ENCODE measurements at regions not wholly inside any gene's neighbourhood (a gene's known extent, or its start where the extent isn't known, plus 50 kb on each side); places are given as distances from the start of the nearest gene placed in this dataset.
"Not testable (repeated sequence)": the region's sequence is repeated elsewhere in the genome, so short reads cannot be mapped to it uniquely, and the experiment has no call there.

GRCh38 chr12:24510581-24511125 lies 438.2 kb downstream of the BCAT1 start:
- H3K9me3 Mint-ChIP-seq: no peaks in the 10 kb centered on the region
- H3K4me1 Mint-ChIP-seq: no peaks in the 10 kb centered on the region
- DNase-seq (ENCODE audit: low spot score in 2 of 2): no peak
- H3K36me3 Mint-ChIP-seq: no peaks in the 10 kb centered on the region
- no peak overlapping the region for H3K27ac Mint-ChIP-seq
- no peak overlapping the region for H3K4me3 Mint-ChIP-seq
- no peak for ATAC-seq

DNA sequence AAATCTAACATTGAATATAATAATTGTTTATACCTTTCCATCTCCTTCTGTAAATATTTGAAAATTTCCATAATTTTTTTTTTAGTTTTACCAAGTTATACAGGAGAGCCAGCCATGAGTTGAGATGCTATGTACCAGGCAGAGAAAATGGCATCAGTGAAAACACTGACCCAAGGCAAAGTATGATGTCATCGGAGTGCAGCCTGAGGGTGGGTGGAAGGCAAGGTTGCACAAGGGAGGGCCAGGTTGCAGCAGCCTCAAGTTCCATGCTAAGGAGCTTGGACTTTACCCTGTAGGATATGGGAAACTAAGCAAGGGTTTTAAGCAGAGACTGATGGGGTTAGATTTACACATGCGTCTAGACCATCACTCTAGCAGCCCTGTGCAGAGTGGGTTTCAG lies 441.1 kb downstream of the BCAT1 start:
- ATAC-seq (no peak), DNase-seq (ENCODE audit: low spot score in 2 of 2) (no peak)
- H3K4me3 Mint-ChIP-seq: no peak overlapping the region
- H3K4me1 Mint-ChIP-seq: no peaks in the 10 kb centered on the region
- H3K27ac Mint-ChIP-seq: no peak overlapping the region
- no peaks in the 10 kb centered on the region for H3K36me3 Mint-ChIP-seq
- no peaks in the 10 kb centered on the region for H3K9me3 Mint-ChIP-seq

DNA sequence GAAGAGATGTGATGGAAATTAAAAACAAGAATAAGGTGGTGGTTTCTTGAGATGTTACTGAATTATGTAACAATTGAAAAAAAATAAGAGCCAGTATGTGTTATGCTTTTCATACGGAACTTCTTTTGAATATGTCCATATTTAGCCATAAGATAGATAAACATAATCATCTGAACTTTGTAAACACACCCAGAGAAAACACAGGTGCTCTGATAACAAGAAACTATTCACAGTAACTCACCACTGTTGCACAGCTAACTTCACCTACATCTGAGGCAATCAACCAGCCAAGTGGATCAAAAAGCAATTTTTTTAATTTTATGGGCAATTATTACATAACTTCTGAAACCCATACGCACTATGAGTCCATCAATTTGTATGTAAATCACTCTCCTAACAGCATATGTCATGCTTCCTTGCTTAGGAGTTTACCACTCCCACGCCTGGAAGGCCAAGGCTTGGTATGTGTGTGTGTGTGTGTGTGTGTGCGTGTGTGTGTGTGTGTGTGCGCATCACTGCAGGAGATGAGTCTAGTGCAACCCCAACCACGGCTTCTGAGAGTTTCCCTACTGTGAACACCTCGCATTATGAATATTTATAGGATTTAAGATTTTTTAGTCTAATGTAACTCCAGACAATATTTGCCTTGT lies 443.4 kb downstream of the BCAT1 start:
- Mint-ChIP-seq H3K36me3 (no peaks in the 10 kb centered on the region), H3K9me3 (no peaks in the 10 kb centered on the region), H3K4me3 (no peak overlapping the region), H3K27ac (no peak overlapping the region), H3K4me1 (no peaks in the 10 kb centered on the region)
- no peak for DNase-seq (ENCODE audit: low spot score in 2 of 2)
- no peak for ATAC-seq

- not testable (repeated sequence) for H3K36me3 Mint-ChIP-seq; H3K9me3 Mint-ChIP-seq; DNase-seq (ENCODE audit: low spot score in 2 of 2); H3K4me1 Mint-ChIP-seq; H3K4me3 Mint-ChIP-seq; ATAC-seq; H3K27ac Mint-ChIP-seq
These were observed 445.4 kb downstream of the BCAT1 start for GRCh38 chr12:24503477-24503876.

GRCh38 chr12:24500831-24501230 lies 448.1 kb downstream of the BCAT1 start:
- no peak overlapping the region for H3K27ac Mint-ChIP-seq
- no peak overlapping the region for H3K4me3 Mint-ChIP-seq
- H3K4me1 Mint-ChIP-seq: no peaks in the 10 kb centered on the region
- no peaks in the 10 kb centered on the region for H3K9me3 Mint-ChIP-seq
- no peaks in the 10 kb centered on the region for H3K36me3 Mint-ChIP-seq
- DNase-seq (ENCODE audit: low spot score in 2 of 2): no peak
- no peak for ATAC-seq

GRCh38 chr12:24500421-24500820 lies 448.5 kb downstream of the BCAT1 start:
- DNase-seq (ENCODE audit: low spot score in 2 of 2) (no peak), ATAC-seq (no peak)
- Mint-ChIP-seq H3K4me1 (no peaks in the 10 kb centered on the region), H3K36me3 (no peaks in the 10 kb centered on the region), H3K9me3 (no peaks in the 10 kb centered on the region), H3K4me3 (no peak overlapping the region), H3K27ac (no peak overlapping the region)

DNA sequence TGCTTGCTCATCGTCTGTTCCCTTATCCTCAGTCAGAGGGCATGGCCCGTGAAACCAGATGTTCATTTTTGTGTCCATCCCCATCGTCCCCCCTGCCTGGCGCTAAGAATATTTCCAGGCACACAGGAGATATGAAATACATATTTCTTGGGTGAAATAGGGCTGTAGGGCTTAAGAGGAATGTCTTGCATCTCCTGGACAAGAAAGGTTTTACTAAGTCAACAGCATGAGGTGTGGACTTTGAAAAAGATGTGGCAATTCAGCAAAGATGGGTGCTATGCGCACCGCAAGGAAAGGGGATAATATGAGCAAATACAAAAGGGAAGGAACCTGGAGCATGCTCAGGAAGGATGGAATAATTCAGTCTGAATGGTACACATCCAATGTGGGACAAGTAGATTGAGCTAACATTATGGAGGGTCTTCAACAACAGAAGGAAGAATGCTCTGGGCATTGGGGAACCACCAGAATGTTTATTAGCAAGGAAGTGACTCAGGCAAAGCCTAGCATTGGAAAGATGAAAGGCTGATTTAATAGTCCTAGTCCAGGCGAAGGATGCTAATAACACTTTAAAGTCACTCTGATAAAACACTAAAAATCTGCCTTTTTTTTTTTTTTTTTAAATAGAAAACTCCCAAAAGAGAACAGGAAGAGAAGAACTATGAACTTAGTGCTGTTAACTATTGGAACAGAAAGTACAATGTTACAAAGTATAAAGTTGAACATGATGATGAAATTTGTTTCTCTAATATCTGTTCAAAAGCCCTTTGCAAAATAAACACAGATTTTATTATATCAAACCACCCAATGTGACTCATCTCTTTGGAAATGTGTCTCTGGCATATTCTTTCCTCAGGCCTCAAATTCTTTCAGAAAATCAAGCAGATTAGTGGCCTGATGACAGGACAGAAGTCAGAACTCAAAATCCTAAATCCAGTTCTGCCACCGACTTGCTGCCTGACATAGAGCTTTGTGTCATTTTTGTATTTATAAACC lies 449.5 kb downstream of the BCAT1 start:
- no peaks in the 10 kb centered on the region for H3K4me1 Mint-ChIP-seq
- ATAC-seq (no peak), DNase-seq (ENCODE audit: low spot score in 2 of 2) (no peak)
- H3K36me3 Mint-ChIP-seq: no peaks in the 10 kb centered on the region
- no peak overlapping the region for H3K27ac Mint-ChIP-seq
- no peaks in the 10 kb centered on the region for H3K9me3 Mint-ChIP-seq
- no peak overlapping the region for H3K4me3 Mint-ChIP-seq

DNA sequence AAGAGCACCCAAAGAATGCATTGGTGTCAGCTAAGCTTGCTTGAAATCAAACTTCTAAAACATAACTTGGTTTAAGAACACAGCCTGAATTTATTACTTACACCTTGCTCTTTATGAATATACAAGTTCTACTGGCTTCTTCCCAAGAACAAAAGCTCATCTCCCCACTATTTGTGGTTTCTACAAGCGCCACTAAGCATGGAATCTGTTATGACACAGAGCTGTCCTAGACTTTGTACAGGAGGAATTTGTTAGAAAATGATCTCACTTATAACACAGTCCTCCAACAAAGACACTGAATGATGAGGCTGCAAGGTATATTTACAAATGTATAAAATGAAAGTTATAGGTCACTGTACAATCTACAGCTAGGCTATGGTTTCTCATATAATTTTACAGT lies 452.1 kb downstream of the BCAT1 start:
- Mint-ChIP-seq H3K4me1 (no peaks in the 10 kb centered on the region), H3K36me3 (no peaks in the 10 kb centered on the region), H3K9me3 (no peaks in the 10 kb centered on the region), H3K27ac (no peak overlapping the region), H3K4me3 (no peak overlapping the region)
- DNase-seq (ENCODE audit: low spot score in 2 of 2) (no peak), ATAC-seq (no peak)

DNA sequence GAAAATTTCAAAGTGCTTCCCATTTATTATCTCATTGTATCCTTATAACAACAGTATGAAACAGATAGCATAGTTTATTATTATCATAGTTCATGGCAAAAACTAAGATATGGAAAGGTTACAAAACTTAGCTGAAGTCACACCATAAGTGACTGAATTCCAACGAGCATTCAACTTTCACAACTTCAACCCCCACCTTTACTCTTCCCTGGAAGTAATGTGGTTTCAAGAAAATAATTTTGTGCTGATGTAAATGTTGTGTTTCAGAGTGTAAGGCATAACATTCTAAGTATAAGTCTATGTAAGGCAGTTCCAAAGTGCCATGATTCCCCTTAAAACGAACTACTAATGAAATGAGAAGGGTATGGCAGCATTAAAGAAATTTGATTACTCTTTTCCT lies 454.5 kb downstream of the BCAT1 start:
- Mint-ChIP-seq H3K36me3 (no peaks in the 10 kb centered on the region), H3K27ac (no peak overlapping the region), H3K4me1 (no peaks in the 10 kb centered on the region), H3K9me3 (no peaks in the 10 kb centered on the region), H3K4me3 (no peak overlapping the region)
- ATAC-seq (no peak), DNase-seq (ENCODE audit: low spot score in 2 of 2) (no peak)

GRCh38 chr12:24491968-24492367 lies 456.9 kb downstream of the BCAT1 start:
- ATAC-seq: no peak

GRCh38 chr12:24489939-24490338 lies 459.0 kb downstream of the BCAT1 start:
- Mint-ChIP-seq H3K9me3 (peaks cover 7% of the 10 kb centered on the region), H3K4me1 (no peaks in the 10 kb centered on the region), H3K4me3 (no peak overlapping the region), H3K27ac (no peak overlapping the region), H3K36me3 (no peaks in the 10 kb centered on the region)
- ATAC-seq (no peak), DNase-seq (ENCODE audit: low spot score in 2 of 2) (no peak)

More at GRCh38 chr12:24491968-24492367, 456.9 kb downstream of the BCAT1 start:
- Mint-ChIP-seq H3K4me3 (no peak overlapping the region), H3K4me1 (no peaks in the 10 kb centered on the region), H3K36me3 (no peaks in the 10 kb centered on the region), H3K27ac (no peak overlapping the region), H3K9me3 (no peaks in the 10 kb centered on the region)
- DNase-seq (ENCODE audit: low spot score in 2 of 2): no peak

GRCh38 chr12:24488906-24489619 lies 459.8 kb downstream of the BCAT1 start:
- Mint-ChIP-seq H3K4me1 (no peaks in the 10 kb centered on the region), H3K36me3 (no peaks in the 10 kb centered on the region), H3K4me3 (no peak overlapping the region), H3K9me3 (peaks cover 7% of the 10 kb centered on the region), H3K27ac (no peak overlapping the region)
- ATAC-seq (no peak), DNase-seq (ENCODE audit: low spot score in 2 of 2) (no peak)

- H3K4me3 Mint-ChIP-seq: no peak overlapping the region
- H3K36me3 Mint-ChIP-seq: no peaks in the 10 kb centered on the region
- H3K4me1 Mint-ChIP-seq: no peaks in the 10 kb centered on the region
- ATAC-seq (no peak), DNase-seq (ENCODE audit: low spot score in 2 of 2) (no peak)
- no peak overlapping the region for H3K27ac Mint-ChIP-seq
- H3K9me3 Mint-ChIP-seq: peaks cover 7% of the 10 kb centered on the region
These were observed 460.8 kb downstream of the BCAT1 start for GRCh38 chr12:24488091-24488596.

- no peak for ATAC-seq
- no peak overlapping the region for H3K4me3 Mint-ChIP-seq
These were observed 461.3 kb downstream of the BCAT1 start for GRCh38 chr12:24487606-24488005.

DNA sequence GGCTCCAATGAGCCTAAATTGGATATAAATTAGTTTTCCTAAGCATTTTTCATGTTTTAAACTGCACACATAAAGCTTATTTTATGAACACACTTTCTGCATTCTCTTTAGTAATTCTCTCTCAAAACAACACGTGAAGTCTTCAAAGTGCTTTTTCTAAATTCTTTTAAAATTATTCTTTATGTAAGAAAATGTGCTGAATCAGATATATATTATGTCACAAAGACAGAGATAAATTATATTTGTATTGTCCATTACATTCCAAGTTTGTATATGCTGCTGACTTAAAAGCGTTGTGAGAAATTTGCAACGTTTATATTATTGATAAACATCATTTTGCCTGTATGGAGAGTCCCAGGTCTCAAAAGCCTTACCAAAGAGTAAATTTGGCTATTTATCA lies 465.2 kb downstream of the BCAT1 start:
- no peaks in the 10 kb centered on the region for H3K4me1 Mint-ChIP-seq
- no peak overlapping the region for H3K4me3 Mint-ChIP-seq
- ATAC-seq (no peak), DNase-seq (ENCODE audit: low spot score in 2 of 2) (no peak)
- peaks cover 7% of the 10 kb centered on the region for H3K9me3 Mint-ChIP-seq
- no peak overlapping the region for H3K27ac Mint-ChIP-seq
- no peaks in the 10 kb centered on the region for H3K36me3 Mint-ChIP-seq

More at GRCh38 chr12:24487606-24488005, 461.3 kb downstream of the BCAT1 start:
- Mint-ChIP-seq H3K9me3 (peaks cover 7% of the 10 kb centered on the region), H3K4me1 (no peaks in the 10 kb centered on the region), H3K27ac (no peak overlapping the region), H3K36me3 (no peaks in the 10 kb centered on the region)
- DNase-seq (ENCODE audit: low spot score in 2 of 2): no peak

All from stimulated activated effector memory CD8-positive, alpha-beta T cell treated with anti-CD3 and anti-CD28 coated beads, Interleukin-12 subunit alpha, Interleukin-12 subunit beta, amount 100 ng/mL, for 72 hours (primary cell).